ENCODE measurements at regions not wholly inside any gene's neighbourhood (a gene's known extent, or its start where the extent isn't known, plus 50 kb on each side); places are given as distances from the start of the nearest gene placed in this dataset.
"Not testable (repeated sequence)": the region's sequence is repeated elsewhere in the genome, so short reads cannot be mapped to it uniquely, and the experiment has no call there.

GRCh38 chr16:61105544-61105943 lies 930.7 kb downstream of the CDH8 start (continued):
- TF ChIP-seq SP1 (IDR thresholded peaks at IDR 0.05; ENCODE audit: low read depth, low read length) (no peak), SREBF1 (IDR thresholded peaks at IDR 0.05; ENCODE audit: low read length) (no peak), RBBP5 (conservative IDR thresholded peaks at IDR 0.05) (no peak), RB1 (IDR thresholded peaks at IDR 0.05; ENCODE audit: borderline replicate concordance) (no peak), JUNB (IDR thresholded peaks at IDR 0.05) (no peak), KAT2A (conservative IDR thresholded peaks at IDR 0.05; ENCODE audit: control insufficient read depth, low read depth, low read length) (no peak), POU2F2 (IDR thresholded peaks at IDR 0.05; ENCODE audit: borderline replicate concordance, low read depth, low read length) (no peak), ZNF207 (IDR thresholded peaks at IDR 0.05; ENCODE audit: borderline replicate concordance) (no peak), SIX5 (IDR thresholded peaks at IDR 0.05; ENCODE audit: low read depth, low read length, severe bottlenecking) (no peak)
- TF ChIP-seq, protein P1, sequence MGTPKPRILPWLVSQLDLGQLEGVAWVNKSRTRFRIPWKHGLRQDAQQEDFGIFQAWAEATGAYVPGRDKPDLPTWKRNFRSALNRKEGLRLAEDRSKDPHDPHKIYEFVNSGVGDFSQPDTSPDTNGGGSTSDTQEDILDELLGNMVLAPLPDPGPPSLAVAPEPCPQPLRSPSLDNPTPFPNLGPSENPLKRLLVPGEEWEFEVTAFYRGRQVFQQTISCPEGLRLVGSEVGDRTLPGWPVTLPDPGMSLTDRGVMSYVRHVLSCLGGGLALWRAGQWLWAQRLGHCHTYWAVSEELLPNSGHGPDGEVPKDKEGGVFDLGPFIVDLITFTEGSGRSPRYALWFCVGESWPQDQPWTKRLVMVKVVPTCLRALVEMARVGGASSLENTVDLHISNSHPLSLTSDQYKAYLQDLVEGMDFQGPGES (IDR thresholded peaks at IDR 0.05), result no peak

DNA sequence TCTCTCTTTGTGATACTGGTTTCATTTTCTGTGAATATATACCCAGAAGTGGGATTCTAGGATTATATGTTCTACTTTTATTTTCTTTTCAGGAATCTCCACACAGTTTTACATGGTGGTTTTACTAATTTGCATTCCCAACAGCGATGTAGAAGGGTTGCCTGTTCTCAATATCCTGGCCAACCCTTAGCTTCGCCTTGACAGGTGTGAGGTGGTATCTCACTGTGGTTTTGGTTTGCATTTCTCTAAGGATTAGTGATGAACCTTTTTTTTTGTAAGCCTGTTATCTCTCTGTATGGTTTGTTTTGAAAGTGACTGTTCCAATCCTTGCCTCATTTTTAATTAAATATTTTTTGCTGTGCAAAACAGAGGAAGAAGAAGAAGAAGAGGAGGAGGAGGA lies 937.7 kb downstream of the CDH8 start:
- no peak for DNase-seq (ENCODE audit: low read depth, low spot score)
- H4K20me1 ChIP-seq (ENCODE audit: control insufficient read depth, insufficient read depth), result no peaks in the 10 kb centered on the region
- no peaks in the 10 kb centered on the region for H3K4me1 ChIP-seq (ENCODE audit: control insufficient read depth, insufficient read depth, low read length)
- H3K27me3 ChIP-seq (replicated peaks in 1 of 2; ENCODE audit: control insufficient read depth in 2 of 2, insufficient read depth in 2 of 2, low read length in 1 of 2), result no peaks in the 10 kb centered on the region
- FAIRE-seq, result no peak
- H3K9me3 ChIP-seq (replicated peaks; ENCODE audit: control insufficient read depth, insufficient read depth, low read length), result no peaks in the 10 kb centered on the region
- WGBS (ENCODE audit: insufficient coverage, insufficient replicate concordance, low lambda C conversion rate, missing lambda C conversion rate), result 2% methylated on average over 2 of the region's 2 CpGs
- ATAC-seq, result no peak
- in situ Hi-C loops (cut with MboI), result no loop called here
- RAD21 ChIA-PET (ENCODE audit: unreplicated experiment), result no interaction called here
- intact Hi-C loops (cut with micrococcal nuclease; ENCODE audit: unreplicated experiment), result no loop called here
- no peaks in the 10 kb centered on the region for H3K79me2 ChIP-seq (ENCODE audit: control insufficient read depth, insufficient read depth, low read length)
- H3K4me3 ChIP-seq, result no peak overlapping the region
- SMC1A ChIA-PET (ENCODE audit: uncharacterized antibody, unreplicated experiment), result no interaction called here
- POLR2A ChIA-PET, result no interaction called here
- no peak overlapping the region for H3K9ac ChIP-seq (ENCODE audit: control insufficient read depth, insufficient read depth, low read length)
- no peak for TF ChIP-seq KAT2A (conservative IDR thresholded peaks at IDR 0.05; ENCODE audit: control insufficient read depth, low read depth, low read length)
- no peak for TF ChIP-seq E2F4 (IDR thresholded peaks at IDR 0.05; ENCODE audit: low read depth, low read length)
- TF ChIP-seq YY1 (IDR thresholded peaks at IDR 0.05; ENCODE audit: low read depth, low read length), result no peak
- H3K27ac ChIP-seq (ENCODE audit: control insufficient read depth, insufficient read depth), result no peak overlapping the region
- CTCF ChIA-PET, result no interaction called here
- BruUV-seq (replicated peaks), result no TSS peak
- H3K36me3 ChIP-seq (ENCODE audit: control insufficient read depth in 2 of 2, insufficient read depth in 2 of 2, low read length in 1 of 2), result no peaks in the 10 kb centered on the region
- H3K4me2 ChIP-seq (ENCODE audit: control insufficient read depth, insufficient read depth), result no peak overlapping the region
- H2AFZ ChIP-seq (ENCODE audit: control insufficient read depth, low read depth, low read length), result no peak overlapping the region

DNA sequence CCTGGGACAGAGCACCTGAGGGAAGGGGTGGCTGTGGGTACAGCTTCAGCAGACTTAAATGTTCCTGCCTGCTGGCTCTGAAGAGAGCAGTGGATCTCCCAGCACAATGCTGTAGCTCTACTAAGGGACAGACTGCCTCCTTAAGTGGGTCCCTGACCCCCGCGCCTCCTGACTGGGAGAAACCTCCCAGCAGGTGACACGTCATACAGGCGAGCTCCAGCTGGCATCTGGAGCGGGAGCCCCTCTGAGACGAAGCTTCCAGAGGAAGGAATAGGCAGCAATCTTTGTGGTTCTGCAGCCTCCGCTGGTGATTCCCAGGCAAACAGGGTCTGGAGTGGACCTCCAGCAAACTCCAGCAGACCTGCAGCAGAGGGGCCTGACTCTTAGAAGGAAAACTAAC lies 944.9 kb downstream of the CDH8 start:
- WGBS (ENCODE audit: insufficient coverage, insufficient replicate concordance, low lambda C conversion rate, missing lambda C conversion rate), result 39% methylated on average over 7 of the region's 7 CpGs

More for the DNA sequence above, 944.9 kb downstream of the CDH8 start:
- H3K36me3 ChIP-seq (ENCODE audit: control insufficient read depth in 2 of 2, insufficient read depth in 2 of 2, low read length in 1 of 2); POLR2A ChIA-PET; DNase-seq (ENCODE audit: low read depth, low spot score); H3K27me3 ChIP-seq (replicated peaks in 1 of 2; ENCODE audit: control insufficient read depth in 2 of 2, insufficient read depth in 2 of 2, low read length in 1 of 2); H3K27ac ChIP-seq (ENCODE audit: control insufficient read depth, insufficient read depth); H3K9ac ChIP-seq (ENCODE audit: control insufficient read depth, insufficient read depth, low read length); SMC1A ChIA-PET (ENCODE audit: uncharacterized antibody, unreplicated experiment); H3K4me1 ChIP-seq (ENCODE audit: control insufficient read depth, insufficient read depth, low read length); H3K4me2 ChIP-seq (ENCODE audit: control insufficient read depth, insufficient read depth); CTCF ChIA-PET; ATAC-seq; FAIRE-seq; BruUV-seq (replicated peaks); H4K20me1 ChIP-seq (ENCODE audit: control insufficient read depth, insufficient read depth); H3K79me2 ChIP-seq (ENCODE audit: control insufficient read depth, insufficient read depth, low read length); H3K4me3 ChIP-seq; intact Hi-C loops (cut with micrococcal nuclease; ENCODE audit: unreplicated experiment); H2AFZ ChIP-seq (ENCODE audit: control insufficient read depth, low read depth, low read length); H3K9me3 ChIP-seq (replicated peaks; ENCODE audit: control insufficient read depth, insufficient read depth, low read length); RAD21 ChIA-PET (ENCODE audit: unreplicated experiment); in situ Hi-C loops (cut with MboI): not testable (repeated sequence)
